Thymus (tissue), 11 donors: ENCODE measurements at regions not wholly inside any gene's neighbourhood (a gene's known extent, or its start where the extent isn't known, plus 50 kb on each side); places are given as distances from the start of the nearest gene placed in this dataset.
"Not testable (repeated sequence)": the region's sequence is repeated elsewhere in the genome, so short reads cannot be mapped to it uniquely, and the experiment has no call there.

Experiments used
- DNase-seq, 9 donors: peaks; one replicate each; pipeline ENCODE4 v3.0.0-alpha.2; 2013; ENCODE audit warnings: low spot score in 9 of 9, low read depth in 6 of 9, missing footprints in 1 of 9
- H3K27ac ChIP-seq, 2 donors: one replicate each; pipeline ENCODE4 v1.5.1; 2013; ENCODE audit warnings: control low read depth in 1 of 2, low read depth in 1 of 2, low read length in 1 of 2, mild to moderate bottlenecking in 1 of 2, moderate library complexity in 1 of 2
- H3K27me3 ChIP-seq, 2 donors: one replicate each; pipeline ENCODE4 v1.5.1; 2013; ENCODE audit warnings: low read length in 1 of 2; ENCODE audit not compliant: control insufficient read depth in 2 of 2, insufficient read depth in 1 of 2
- H3K36me3 ChIP-seq, 2 donors: one replicate each; pipeline ENCODE4 v1.5.1; 2013; ENCODE audit warnings: low read length in 1 of 2, mild to moderate bottlenecking in 1 of 2, moderate library complexity in 1 of 2; ENCODE audit not compliant: control insufficient read depth in 2 of 2, insufficient read depth in 2 of 2
- H3K4me1 ChIP-seq, 2 donors: one replicate each; pipeline ENCODE4 v1.5.1; 2013; ENCODE audit warnings: low read length in 2 of 2; ENCODE audit not compliant: control insufficient read depth in 2 of 2, insufficient read depth in 2 of 2
- H3K4me3 ChIP-seq, 2 donors: one replicate each; pipeline ENCODE4 v1.5.1; 2013; ENCODE audit warnings: low read length in 2 of 2, control low read depth in 1 of 2, mild to moderate bottlenecking in 1 of 2
- H3K9me3 ChIP-seq, 2 donors: one replicate each; pipeline ENCODE4 v1.5.1; 2013; ENCODE audit warnings: low read length in 1 of 2, mild to moderate bottlenecking in 1 of 2; ENCODE audit not compliant: control insufficient read depth in 2 of 2, insufficient read depth in 1 of 2
- WGBS: extraction: QIAGEN DNeasy Blood & Tissue Kit; methylation state at CpG from one replicate; pipeline ENCODE4 v1.1.7; 2013; 5-methylcytosine and 5-hydroxymethylcytosine counted together
- donor health status: healthy.

DNA sequence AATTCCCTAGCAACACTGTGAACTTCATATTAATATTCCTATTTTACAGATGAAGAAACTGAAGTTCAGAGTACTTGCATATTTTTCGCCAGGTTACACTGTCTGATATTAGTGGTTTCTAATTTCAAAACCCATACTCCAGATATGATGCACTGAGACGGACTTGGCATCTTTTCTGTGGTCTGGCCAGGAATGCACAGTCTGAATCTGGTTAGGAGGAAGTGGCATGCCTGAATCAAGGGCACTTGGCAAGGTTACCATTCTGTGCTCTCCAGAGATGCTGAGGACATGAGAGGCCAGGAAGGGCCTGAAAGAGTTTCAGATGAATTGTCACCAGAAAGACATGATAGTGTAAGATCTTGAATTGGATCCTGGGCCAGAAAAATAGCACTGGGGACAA, 150.1 kb downstream of the HAO1 start:
- Histone ChIP-seq H3K4me1 (no peaks in the 10 kb centered on the region), H3K36me3 (no peaks in the 10 kb centered on the region), H3K9me3 (no peaks in the 10 kb centered on the region), H3K27ac (no peak overlapping the region), H3K27me3 (no peaks in the 10 kb centered on the region), H3K4me3 (no peak overlapping the region)
- WGBS, result 86% methylated on average over 2 of the region's 2 CpGs
- no peak for DNase-seq

DNA sequence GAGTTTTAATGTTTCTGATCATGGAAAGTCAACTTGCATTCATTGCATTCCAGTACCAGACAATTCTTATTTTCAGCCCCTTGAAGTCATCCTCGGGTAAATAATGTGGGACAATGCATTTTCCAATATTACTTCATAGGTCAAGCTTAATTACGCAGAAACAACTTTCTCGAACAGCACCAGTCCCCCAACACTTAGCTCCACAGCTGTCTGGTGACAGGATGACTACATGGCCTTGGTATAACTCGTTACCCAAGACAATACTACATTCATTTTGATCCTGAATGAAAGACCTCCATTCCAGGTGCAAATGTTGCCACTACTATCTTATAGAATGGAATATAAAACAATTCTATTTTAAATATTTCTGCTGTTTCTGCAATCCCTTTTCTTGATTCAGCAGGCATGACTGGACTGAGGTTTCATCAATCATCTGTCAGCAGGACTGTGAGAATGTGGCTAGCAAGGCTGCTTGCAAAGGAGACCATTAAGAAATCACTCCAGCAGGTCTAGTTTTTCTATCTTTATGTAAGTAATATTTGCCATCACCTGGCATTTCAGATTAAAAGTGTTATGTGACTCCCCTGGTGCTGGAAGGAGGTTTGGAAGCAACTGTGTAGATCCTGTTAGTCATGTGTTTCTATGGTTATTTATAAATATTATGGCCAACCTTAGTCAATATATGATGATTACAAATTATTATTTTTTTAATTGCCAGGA, 147.9 kb downstream of the HAO1 start:
- Histone ChIP-seq H3K27me3 (no peaks in the 10 kb centered on the region), H3K27ac (no peak overlapping the region), H3K4me3 (no peak overlapping the region), H3K36me3 (no peaks in the 10 kb centered on the region), H3K4me1 (no peaks in the 10 kb centered on the region), H3K9me3 (no peaks in the 10 kb centered on the region)
- no peak for DNase-seq
- 87% methylated on average over 4 of the region's 4 CpGs for WGBS

DNA sequence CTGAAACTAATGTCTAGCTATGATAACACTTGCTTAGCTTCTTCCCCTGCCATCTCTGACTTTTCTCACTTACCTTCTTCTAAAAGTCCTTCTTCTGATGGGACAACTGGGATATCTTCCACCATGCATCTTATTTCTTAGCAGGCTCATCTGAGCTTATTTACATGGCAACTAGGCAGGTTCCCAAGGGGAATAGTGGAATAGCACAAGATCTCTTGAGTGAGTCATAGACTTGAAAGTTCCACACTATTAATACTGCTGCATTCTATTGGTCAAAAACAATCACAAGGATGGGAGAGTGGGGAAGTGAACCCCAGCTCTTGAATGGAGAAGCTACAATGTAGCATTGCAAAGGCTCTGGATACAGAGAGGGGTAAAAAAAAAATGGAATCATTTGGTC, 142.1 kb downstream of the HAO1 start:
- Histone ChIP-seq H3K27ac (no peak overlapping the region), H3K27me3 (no peaks in the 10 kb centered on the region), H3K4me1 (no peaks in the 10 kb centered on the region), H3K9me3 (no peaks in the 10 kb centered on the region), H3K36me3 (no peaks in the 10 kb centered on the region), H3K4me3 (no peak overlapping the region)
- no peak for DNase-seq

DNA sequence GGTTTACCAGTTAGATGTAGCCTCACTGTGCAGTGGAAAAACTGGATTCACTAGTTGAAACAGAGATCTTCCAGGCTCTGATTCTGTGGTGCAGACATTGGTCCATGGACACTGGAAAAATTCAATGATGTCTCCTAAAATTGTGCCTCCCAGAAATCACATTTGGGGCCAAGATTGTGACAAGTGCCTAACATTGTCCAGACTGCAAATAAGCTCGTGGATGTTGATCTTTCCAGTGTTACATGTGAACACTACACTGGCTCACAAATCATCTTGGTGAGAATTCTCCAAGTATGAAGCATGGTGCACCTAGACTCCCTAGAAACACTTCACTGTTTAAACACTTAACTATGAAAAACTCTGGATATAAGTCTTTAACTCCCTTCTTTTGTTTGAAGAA, 140.4 kb downstream of the HAO1 start:
- no peaks in the 10 kb centered on the region for H3K27me3 ChIP-seq
- no peak for DNase-seq
- 46% methylated on average over 1 of the region's 1 CpG for whole genome bisulfite sequencing

DNA sequence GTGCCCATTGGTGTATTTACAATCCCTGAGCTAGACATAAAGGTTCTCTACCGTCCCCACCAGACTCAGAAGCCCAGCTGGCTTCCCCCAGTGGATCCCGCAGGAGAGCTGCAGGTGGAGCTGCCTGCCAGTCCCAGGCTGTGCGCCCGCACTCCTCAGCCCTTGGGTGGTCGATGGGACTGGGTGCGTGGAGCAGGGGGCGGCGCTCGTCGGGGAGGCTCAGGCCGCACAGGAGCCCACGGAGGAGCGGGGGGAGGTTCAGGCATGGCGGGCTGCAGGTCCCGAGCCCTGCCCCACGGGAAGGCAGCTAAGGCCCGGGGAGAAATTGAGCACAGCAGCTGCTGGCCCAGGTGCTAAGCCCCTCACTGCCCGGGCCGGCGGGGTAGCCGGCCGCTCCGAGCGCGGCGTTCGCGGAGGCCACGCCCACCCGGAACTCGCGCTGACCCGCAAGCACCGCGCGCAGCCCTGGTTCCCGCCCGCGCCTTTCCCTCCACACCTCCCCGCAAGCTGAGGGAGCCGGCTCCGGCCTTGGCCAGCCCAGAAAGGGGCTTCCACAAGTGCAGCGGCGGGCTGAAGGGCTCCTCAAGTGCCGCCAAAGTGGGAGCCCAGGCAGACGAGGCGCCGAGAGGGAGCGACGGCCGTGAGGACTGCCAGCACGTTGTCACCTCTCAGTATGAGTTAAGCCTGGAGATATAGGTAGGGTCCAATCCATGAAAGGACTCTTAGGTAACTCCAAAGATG, 136.7 kb downstream of the HAO1 start:
- H3K27me3 ChIP-seq, H3K9me3 ChIP-seq, DNase-seq, H3K4me3 ChIP-seq, H3K27ac ChIP-seq, H3K4me1 ChIP-seq, H3K36me3 ChIP-seq: not testable (repeated sequence)
- WGBS, result 44% methylated on average over 52 of the region's 52 CpGs

More for the DNA sequence above, 140.4 kb downstream of the HAO1 start:
- H3K9me3 ChIP-seq, result no peaks in the 10 kb centered on the region
- no peak overlapping the region for H3K27ac ChIP-seq
- H3K36me3 ChIP-seq, result no peaks in the 10 kb centered on the region
- no peak overlapping the region for H3K4me3 ChIP-seq
- no peaks in the 10 kb centered on the region for H3K4me1 ChIP-seq

DNA sequence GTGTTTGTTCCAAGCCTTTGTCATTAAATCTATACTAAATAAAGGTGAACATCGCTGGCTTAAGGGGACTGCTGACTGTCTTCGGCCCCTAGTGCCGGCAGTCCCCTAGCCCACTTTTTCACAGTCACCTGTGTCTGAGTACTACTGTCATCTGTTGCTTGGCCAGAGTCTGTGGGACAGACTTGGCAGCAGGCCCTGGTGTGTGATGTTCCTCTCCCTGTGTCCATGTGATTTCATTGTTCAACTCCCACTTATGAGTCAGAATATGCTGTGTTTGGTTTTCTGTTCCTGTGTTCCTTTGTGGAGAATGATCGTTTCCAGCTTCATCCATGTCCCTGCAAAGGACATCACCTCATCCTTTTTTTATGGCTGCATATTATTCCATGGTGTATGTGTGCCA, 133.4 kb downstream of the HAO1 start:
- Histone ChIP-seq H3K9me3 (peaks cover 0 to 2% of the 10 kb centered on the region in 2 donors), H3K4me3 (no peak overlapping the region), H3K27me3 (no peaks in the 10 kb centered on the region), H3K27ac (no peak overlapping the region), H3K4me1 (no peaks in the 10 kb centered on the region), H3K36me3 (no peaks in the 10 kb centered on the region)
- 94% methylated on average over 4 of the region's 4 CpGs for WGBS
- DNase-seq, result no peak

DNA sequence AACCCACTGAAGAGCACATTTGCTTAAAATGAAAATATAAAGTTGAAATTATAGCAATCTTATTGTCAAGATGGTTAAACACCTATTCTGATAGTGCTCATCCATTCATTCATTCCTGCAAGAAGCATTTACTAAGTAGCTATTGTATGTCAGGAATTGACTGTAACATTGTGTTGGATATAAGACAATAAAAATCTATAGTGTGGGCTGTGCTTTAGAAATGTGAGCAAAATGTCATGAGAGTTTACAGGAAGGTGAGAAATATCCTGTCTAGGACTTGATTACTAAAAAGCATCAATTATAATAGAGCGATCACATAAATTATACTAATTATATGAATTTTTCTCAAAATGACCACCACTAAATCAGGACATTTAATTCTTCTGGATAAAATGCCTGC, 123.0 kb downstream of the HAO1 start:
- no peak overlapping the region for H3K4me3 ChIP-seq
- H3K27ac ChIP-seq, result no peak overlapping the region
- no peaks in the 10 kb centered on the region for H3K4me1 ChIP-seq
- H3K9me3 ChIP-seq, result no peaks in the 10 kb centered on the region
- WGBS, result 96% methylated on average over 1 of the region's 1 CpG
- no peaks in the 10 kb centered on the region for H3K36me3 ChIP-seq
- no peak for DNase-seq
- no peaks in the 10 kb centered on the region for H3K27me3 ChIP-seq

DNA sequence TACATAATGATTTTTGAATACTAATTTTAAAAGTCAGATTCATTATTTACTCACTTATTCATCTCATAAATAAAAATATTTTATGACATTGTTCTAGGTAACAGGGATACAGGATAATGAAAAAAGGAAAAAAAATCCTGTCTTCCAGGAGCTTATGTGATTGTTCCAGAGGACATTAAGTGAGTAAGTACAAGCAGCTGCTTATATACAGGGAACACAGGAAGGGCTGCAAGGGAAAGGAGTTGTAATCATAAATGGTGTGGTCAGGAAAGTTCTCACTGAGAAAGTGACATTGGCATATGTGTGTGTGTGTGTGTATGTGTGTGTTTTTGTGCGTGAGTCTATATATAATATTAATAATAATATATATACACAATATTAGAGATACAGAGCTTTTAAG, 121.8 kb downstream of the HAO1 start:
- H3K27me3 ChIP-seq, result no peaks in the 10 kb centered on the region
- H3K4me3 ChIP-seq, result no peak overlapping the region
- H3K36me3 ChIP-seq, result no peaks in the 10 kb centered on the region
- no peaks in the 10 kb centered on the region for H3K4me1 ChIP-seq
- no peak for DNase-seq
- no peak overlapping the region for H3K27ac ChIP-seq
- WGBS, result 90% methylated on average over 1 of the region's 1 CpG
- no peaks in the 10 kb centered on the region for H3K9me3 ChIP-seq

DNA sequence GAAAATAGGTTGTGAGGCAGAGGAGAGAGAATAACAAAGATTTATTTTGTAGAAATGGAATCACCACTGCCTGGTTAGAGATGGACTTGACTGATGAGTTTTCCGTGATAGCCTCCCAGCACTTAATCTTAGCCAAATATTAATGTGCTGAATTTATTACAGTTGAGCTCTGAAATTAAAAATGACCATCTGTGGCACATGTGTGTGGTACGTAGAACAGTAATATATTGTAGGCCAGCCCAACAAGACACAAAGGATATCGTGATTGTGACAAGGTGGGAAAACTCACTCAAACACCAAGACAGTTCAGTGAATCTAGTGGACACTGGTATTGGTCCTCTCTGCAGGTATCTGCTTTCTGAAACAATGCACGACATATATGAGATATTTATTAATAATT, 119.4 kb downstream of the HAO1 start:
- DNase-seq, result no peak
- Histone ChIP-seq H3K27me3 (no peaks in the 10 kb centered on the region), H3K9me3 (no peaks in the 10 kb centered on the region), H3K36me3 (no peaks in the 10 kb centered on the region), H3K4me3 (no peak overlapping the region), H3K4me1 (no peaks in the 10 kb centered on the region), H3K27ac (no peak overlapping the region)
- WGBS, result 80% methylated on average over 4 of the region's 4 CpGs
